Right ventricle myocardium inferior (tissue), 1 donor: ENCODE measurements at regions not wholly inside any gene's neighbourhood (a gene's known extent, or its start where the extent isn't known, plus 50 kb on each side); places are given as distances from the start of the nearest gene placed in this dataset.
"Not testable (repeated sequence)": the region's sequence is repeated elsewhere in the genome, so short reads cannot be mapped to it uniquely, and the experiment has no call there.

Source experiments
- ATAC-seq: fragments of 200-7000 bp; cut with Tn5 transposase; one replicate; pipeline ENCODE4 v1.9.1; 2020; ENCODE audit warnings: mild to moderate bottlenecking, moderate library complexity
- DNase-seq: peaks from one replicate; pipeline ENCODE4 v3.0.0; 2021; ENCODE audit errors: missing footprints
- intact Hi-C: fragments of 100-400 bp; cut with DNase I; formaldehyde crosslinking; loops from one replicate; pipeline ENCODE4 v1.11.0; 2022
- donor health status: DM: no; HTN: yes; CAD: no; lungs with severe emphysema.

GRCh38 chr2:35790292-35790691, 565.3 kb upstream of the CRIM1 start:
- peak; percentile 52 for DNase-seq
- ATAC-seq = no peak
- intact Hi-C loops = no loop called here

GRCh38 chr2:35788543-35788942, 567.0 kb upstream of the CRIM1 start:
- no peak for DNase-seq
- ATAC-seq = no peak
- intact Hi-C loops = no loop called here

DNA sequence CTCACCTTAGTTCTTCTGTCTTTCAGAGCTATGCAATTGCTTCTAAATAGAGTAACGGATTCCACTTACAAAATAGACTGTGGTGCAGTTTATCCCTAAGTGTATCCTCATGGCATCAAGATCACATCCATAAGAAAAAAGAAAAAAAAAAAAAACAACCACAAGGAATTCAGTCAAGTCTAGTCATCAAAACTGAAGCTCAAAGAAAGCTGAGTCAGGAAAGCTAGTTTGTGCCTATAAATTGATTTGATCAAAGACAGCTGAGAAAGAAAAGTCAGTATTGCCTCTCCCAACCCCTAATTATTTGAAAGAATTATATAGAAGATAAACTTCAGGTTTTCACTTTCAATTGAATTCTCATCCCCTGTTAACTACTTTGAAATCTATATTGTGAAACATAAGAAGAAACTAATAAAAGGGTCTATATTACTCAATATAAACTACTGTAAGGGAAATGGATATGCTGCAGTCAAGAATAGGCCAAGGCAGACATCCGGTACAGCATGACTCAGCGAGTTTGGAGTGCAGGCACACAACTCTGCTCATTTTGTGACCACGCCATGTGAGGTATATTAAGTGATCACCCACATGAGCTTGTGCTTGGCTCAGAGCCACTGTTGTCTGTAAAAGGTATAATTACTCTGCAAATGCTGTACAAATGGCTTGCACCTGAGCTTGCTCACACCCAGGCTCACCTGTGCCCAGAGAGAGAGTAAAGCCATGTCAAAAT, 568.1 kb upstream of the CRIM1 start:
- no peak for DNase-seq
- intact Hi-C loops = no loop called here
- ATAC-seq = no peak

DNA sequence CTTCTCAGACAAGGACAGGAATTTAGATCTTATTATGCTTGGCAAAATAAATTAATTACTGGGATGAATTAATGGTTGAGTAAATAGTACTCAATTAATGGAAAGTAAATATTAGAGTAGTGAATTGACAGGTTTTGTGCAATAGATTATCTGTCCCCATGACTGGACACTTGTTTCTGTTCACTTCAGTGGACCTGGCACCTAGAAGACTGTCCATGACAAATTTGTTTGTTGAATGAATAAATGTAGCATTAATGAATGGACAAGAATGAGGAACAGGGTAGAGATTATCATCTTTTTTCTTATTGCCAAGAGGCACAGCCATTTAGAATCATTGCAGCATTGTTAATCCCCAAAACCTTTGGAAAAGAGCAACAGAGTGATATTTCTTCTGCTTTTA, 570.0 kb upstream of the CRIM1 start:
- ATAC-seq (no peak), DNase-seq (no peak)
- intact Hi-C loops = no loop called here

DNA sequence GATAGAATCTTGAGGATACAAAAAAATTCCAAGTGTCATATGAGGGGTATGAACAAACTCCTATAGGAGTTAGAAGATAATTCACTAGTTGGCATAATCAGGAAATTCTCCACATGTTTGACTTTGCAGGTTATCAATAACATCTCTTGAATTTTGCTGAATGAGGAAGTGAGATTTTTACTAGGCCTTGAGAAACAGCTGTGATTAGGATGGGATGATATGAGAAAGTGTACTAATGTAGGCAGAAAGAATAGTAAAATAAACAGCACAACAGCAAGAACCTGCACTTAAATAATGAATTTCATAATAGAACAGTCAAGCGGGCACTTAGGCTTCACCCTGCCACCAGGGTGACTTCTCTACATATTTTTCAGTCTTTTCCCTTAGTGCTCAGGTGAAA, 570.8 kb upstream of the CRIM1 start:
- ATAC-seq (no peak), DNase-seq (no peak)
- intact Hi-C loops = no loop called here

DNA sequence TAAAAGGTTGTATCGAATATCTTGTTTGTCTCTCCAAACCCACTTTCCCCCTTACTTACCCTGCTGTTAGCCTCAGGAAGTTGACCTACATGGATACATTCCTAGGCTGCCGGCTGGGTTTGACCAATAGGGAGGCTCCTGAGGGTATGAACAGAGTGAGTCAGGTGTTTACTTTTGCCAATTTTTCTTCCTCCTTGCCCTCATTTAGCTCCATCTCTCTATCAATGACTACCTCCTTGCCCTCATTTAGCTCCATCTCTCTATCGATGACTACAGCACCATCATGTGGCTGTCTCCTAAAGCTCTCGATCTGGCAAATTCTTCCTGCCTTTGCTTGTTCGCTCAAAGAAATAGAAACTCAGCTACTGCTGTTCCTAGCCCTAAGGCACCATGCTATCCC, 571.9 kb upstream of the CRIM1 start:
- intact Hi-C loops = no loop called here
- no peak for DNase-seq
- ATAC-seq = no peak

- DNase-seq (no peak), ATAC-seq (no peak)
- intact Hi-C loops = no loop called here
Measured at GRCh38 chr2:35741556-35741955, 614.0 kb upstream of the CRIM1 start.

- ATAC-seq (no peak), DNase-seq (no peak)
- intact Hi-C loops = no loop called here
Measured at GRCh38 chr2:35731674-35732073, 623.9 kb upstream of the CRIM1 start.

GRCh38 chr2:35714883-35715282, 640.7 kb upstream of the CRIM1 start:
- DNase-seq = no peak
- intact Hi-C loops = no loop called here
- ATAC-seq = no peak

DNA sequence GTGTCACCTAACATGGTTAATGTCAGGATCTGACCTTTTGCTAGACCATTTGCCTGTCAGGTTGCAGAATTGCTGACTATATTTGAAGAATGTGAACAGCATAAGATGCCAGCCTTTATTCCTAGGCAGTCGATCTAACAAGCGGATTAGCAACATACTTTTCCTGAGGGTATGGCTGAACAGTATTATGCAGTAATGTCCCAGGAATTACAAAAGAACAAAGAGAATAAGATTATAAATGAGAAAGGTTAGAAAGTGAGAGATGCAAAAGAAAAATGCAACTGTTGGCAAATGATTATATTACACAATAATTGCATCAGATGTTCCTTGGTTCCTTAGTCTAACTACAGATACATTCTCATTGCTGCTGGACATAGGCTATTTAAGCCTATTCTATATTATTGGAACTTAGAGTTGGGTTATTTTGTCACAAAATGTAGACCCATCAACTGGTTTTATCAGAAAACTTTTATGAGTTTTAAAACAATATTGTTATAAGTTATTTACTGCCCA, 647.1 kb upstream of the CRIM1 start:
- ATAC-seq (no peak), DNase-seq (no peak)
- intact Hi-C loops = no loop called here

DNA sequence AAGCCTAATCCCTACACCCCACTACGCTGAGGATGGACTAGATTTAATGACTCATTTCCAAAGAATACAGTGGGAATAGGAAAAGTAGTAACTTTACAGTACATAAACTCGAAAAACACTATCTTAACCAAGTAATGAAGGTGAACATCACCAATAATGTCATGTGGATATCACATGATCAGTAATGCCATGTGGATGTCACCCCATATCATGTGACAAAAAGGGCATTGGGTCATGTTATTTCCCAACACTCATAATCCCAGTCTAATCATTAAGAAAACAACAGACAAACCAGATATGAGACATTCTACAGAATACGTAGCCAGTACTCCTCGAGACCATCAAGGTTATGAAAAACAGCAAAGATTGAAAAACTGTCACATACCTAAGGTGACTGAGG, 667.3 kb upstream of the CRIM1 start:
- intact Hi-C loops = no loop called here
- DNase-seq = no peak
- ATAC-seq = no peak

DNA sequence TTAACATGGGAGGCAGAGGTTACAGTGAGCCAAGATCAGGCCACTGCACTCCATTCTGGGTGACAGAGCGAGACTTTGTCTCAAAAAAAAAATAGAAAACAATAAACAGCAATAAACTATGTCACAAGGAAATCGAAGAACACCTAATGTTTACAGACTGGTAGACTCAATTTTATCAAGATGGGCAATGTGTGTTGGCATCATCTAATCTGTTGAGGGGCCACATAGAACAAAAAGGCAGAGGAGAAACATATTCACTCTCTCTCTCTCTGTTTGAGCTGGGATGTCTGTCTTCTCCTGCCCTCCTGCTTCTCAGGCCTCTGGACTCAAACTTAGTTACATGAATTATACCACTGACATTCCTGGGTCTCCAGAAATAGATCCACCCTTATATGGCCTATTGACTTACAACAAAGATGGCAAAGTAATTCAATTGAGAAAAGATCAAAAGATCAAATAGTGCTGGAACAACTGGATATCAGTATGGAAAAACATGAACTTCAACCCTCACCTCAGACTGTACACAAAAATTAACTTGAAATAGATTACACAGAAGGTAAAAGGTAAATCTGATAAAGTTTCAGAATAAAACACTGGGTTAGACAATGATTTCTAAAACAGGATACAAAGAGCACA, 703.8 kb upstream of the CRIM1 start:
- DNase-seq (no peak), ATAC-seq (no peak)
- intact Hi-C loops = no loop called here

DNA sequence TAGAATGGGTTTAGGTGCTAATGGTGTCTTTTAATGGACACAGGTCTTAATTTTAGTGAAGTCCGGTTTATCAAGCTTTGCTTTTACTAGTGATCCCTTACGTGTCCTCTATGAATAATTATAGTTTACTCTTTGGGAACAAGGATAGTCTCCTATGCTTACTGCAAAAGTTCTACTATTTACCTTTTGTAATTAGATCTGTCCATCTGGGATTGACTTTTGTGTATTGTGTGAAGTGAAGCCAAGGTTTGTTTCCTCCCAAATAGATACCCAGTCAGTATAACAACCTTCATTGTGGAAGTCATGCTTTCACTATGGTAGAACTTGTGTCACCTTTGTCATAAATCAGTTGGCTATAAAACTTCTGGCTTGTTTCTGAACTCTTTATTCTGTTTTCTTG, 740.9 kb upstream of the CRIM1 start:
- DNase-seq = no peak
- intact Hi-C loops = no loop called here
- ATAC-seq = no peak

DNA sequence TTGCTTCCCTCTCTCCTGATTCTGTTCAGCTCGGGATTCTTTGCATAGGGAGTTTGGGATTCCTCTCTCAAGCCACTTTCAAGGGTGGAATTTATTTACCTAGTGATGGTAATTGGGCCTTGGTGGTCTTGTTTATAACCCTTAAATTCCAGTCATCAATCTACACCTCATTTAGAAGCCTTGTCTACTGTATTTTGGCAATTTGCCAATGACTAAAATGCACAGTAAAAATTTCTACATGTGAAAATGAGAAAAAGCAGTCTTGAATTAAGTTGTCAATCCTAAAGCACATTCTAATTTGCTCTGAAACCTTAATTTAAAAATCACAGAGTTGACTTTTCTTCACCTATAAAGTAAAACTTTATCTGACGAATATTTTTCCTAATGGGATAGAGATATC, 749.2 kb upstream of the CRIM1 start:
- DNase-seq (no peak), ATAC-seq (no peak)
- intact Hi-C loops = no loop called here

DNA sequence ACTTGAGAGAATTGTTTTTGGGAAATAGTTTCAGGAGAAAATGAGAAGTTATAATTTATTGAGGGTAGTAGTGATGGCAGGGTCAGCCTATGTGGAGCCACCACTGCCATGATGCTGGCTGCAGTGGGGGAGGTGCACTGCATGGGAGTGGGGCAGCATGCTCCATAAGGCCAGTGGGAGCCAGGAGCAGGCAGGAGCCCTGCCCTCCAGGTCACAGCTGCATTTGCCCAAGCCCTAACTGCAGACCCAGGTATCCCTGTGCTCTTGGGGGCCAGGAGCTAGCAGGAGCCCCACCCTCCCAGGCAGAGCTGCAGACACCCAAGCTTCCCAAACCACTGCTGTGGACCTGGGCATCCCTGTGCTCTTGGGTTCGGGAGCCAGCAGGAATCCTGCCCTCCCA, 757.3 kb upstream of the CRIM1 start:
- DNase-seq = no peak
- no peak for ATAC-seq
- intact Hi-C loops = no loop called here

DNA sequence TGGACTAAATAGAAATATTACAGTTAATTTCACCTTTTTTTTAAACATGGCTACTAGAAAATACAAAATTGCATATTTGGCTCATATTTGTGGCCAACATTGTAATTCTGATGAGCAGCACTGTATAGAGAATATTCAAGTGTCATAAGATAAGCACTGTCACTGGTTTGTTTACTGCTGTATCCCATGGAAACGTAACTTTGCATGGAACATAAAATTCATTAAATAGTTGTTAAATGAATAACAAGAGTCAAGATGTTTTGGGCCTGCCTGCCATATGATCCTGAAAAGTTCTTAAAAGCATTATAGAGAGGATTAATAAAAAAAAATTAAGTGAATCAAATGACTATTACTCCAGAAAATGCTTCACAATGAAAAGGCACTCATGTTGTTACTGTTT, 763.7 kb upstream of the CRIM1 start:
- DNase-seq = no peak
- intact Hi-C loops = no loop called here
- ATAC-seq = no peak

DNA sequence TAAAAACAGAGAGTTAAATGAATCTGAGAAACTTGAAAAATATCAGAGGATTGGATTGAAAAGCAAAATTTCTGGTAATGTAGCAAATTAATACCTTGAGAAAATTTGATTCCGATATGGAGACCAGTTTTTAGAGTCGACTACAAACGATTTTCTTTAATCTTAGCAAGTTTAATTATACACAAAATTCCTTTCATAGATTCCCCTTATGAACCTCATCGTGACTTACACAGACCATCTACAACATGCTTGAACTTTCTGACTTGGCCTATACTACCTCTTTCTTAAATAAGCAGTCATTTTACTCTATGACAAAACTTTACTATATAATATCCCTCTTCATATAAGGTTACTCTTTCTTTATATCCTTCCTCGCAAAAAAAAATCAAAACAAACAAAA, 769.6 kb upstream of the CRIM1 start:
- intact Hi-C loops = no loop called here
- ATAC-seq = no peak

DNA sequence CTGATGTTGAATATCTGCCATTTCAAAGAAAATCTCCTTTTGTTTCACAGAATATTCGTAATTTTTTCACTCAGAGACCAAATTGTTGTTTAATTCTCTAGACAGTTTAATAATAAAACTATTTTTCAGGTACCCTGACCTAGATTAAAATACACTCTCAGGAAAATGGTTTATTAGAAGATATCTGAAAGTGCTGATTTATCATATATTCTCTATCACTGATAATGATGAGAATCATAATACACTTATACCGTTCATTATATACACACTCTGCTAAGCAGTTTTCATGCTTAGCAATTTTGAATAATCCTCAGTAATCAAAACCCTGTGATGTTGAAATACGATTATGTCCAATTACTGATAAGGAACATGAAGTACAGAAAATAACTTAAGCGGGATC, 772.9 kb upstream of the CRIM1 start:
- intact Hi-C loops = no loop called here
- DNase-seq (no peak), ATAC-seq (no peak)

More for the DNA sequence above, 769.6 kb upstream of the CRIM1 start:
- no peak for DNase-seq

- intact Hi-C loops = no loop called here
- DNase-seq = no peak
- ATAC-seq = no peak
Measured at GRCh38 chr2:35580956-35581355, 774.6 kb upstream of the CRIM1 start.

GRCh38 chr2:35568574-35568973, 787.0 kb upstream of the CRIM1 start:
- ATAC-seq, intact Hi-C loops: not testable (repeated sequence)
- peak; percentile 67 for DNase-seq

GRCh38 chr2:35562488-35562887, 793.1 kb upstream of the CRIM1 start:
- ATAC-seq (no peak), DNase-seq (no peak)
- intact Hi-C loops = no loop called here
